RWPE2 (cell line): ENCODE measurements at regions not wholly inside any gene's neighbourhood (a gene's known extent, or its start where the extent isn't known, plus 50 kb on each side); places are given as distances from the start of the nearest gene placed in this dataset.

Experiments used
- ATAC-seq: fragments of 200-7000 bp; cut with Tn5 transposase; 3 replicates; pipeline ENCODE4 v1.9.1; 2021; ENCODE audit warnings: low read depth
- DNase-seq: peaks from one replicate; pipeline ENCODE4 v3.0.0-alpha.2; 2020; ENCODE audit warnings: low spot score
- H3K27ac ChIP-seq: fragments of 450-650 bp; 2 replicates; pipeline ENCODE4 v1.5.1; 2017; ENCODE audit warnings: mild to moderate bottlenecking; ENCODE audit not compliant: poor library complexity, severe bottlenecking
- H3K27me3 ChIP-seq: fragments of 250-450 bp; sonication (Bioruptor Pico); 2 replicates; pipeline ENCODE4 v1.5.1; 2021; ENCODE audit warnings: mild to moderate bottlenecking, moderate library complexity; ENCODE audit not compliant: insufficient read depth, poor library complexity, severe bottlenecking
- H3K36me3 ChIP-seq: fragments of 250-450 bp; sonication (Bioruptor Pico); 2 replicates; pipeline ENCODE4 v1.5.1; 2020; ENCODE audit warnings: low read depth, mild to moderate bottlenecking, moderate library complexity
- H3K4me1 ChIP-seq: fragments of 250-450 bp; sonication (Bioruptor Pico); 2 replicates; pipeline ENCODE4 v1.5.1; 2021; ENCODE audit warnings: mild to moderate bottlenecking, moderate library complexity; ENCODE audit not compliant: insufficient read depth, poor library complexity, severe bottlenecking
- H3K4me3 ChIP-seq: fragments of 250-450 bp; sonication (Bioruptor Pico); 2 replicates; pipeline ENCODE4 v1.5.1; 2021; ENCODE audit warnings: mild to moderate bottlenecking, moderate library complexity; ENCODE audit not compliant: severe bottlenecking
- H3K9me3 ChIP-seq: fragments of 250-450 bp; sonication (Bioruptor Pico); 2 replicates; pipeline ENCODE4 v1.5.1; 2021; ENCODE audit warnings: mild to moderate bottlenecking, moderate library complexity; ENCODE audit not compliant: severe bottlenecking
- TF ChIP-seq, protein P1 (sequence below): fragments of 450-650 bp; IDR thresholded peaks from one replicate; pipeline ENCODE4 v1.5.1; 2017; ENCODE audit warnings: mild to moderate bottlenecking, moderate library complexity; ENCODE audit not compliant: poor library complexity, severe bottlenecking

DNA sequence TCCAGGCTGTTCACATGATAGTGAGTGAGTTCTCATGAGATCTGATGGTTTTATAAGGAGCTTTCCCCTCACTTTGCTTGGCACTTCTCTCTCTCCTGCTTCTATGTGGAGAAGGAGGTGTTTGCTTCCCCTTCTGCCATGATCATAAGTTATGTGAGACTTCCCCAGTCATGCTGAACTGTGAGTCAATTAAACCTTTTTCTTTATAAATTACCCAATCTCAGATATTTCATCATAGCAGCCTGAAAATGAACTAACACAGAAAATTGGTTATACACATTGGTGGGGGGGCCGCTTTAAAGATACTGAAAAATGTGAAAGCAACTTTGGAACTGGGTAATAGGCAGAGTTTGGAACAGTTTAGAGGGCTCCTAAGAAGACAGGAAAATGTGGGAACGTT lies 741.1 kb upstream of the LUZP2 start:
- Histone ChIP-seq H3K4me1 (no peaks in the 10 kb centered on the region), H3K36me3 (no peaks in the 10 kb centered on the region), H3K27ac (no peak overlapping the region), H3K27me3 (no peaks in the 10 kb centered on the region), H3K4me3 (no peak overlapping the region), H3K9me3 (no peaks in the 10 kb centered on the region)
- ATAC-seq (no peak), DNase-seq (no peak)
- TF ChIP-seq, protein P1, sequence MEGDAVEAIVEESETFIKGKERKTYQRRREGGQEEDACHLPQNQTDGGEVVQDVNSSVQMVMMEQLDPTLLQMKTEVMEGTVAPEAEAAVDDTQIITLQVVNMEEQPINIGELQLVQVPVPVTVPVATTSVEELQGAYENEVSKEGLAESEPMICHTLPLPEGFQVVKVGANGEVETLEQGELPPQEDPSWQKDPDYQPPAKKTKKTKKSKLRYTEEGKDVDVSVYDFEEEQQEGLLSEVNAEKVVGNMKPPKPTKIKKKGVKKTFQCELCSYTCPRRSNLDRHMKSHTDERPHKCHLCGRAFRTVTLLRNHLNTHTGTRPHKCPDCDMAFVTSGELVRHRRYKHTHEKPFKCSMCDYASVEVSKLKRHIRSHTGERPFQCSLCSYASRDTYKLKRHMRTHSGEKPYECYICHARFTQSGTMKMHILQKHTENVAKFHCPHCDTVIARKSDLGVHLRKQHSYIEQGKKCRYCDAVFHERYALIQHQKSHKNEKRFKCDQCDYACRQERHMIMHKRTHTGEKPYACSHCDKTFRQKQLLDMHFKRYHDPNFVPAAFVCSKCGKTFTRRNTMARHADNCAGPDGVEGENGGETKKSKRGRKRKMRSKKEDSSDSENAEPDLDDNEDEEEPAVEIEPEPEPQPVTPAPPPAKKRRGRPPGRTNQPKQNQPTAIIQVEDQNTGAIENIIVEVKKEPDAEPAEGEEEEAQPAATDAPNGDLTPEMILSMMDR: no peak

DNA sequence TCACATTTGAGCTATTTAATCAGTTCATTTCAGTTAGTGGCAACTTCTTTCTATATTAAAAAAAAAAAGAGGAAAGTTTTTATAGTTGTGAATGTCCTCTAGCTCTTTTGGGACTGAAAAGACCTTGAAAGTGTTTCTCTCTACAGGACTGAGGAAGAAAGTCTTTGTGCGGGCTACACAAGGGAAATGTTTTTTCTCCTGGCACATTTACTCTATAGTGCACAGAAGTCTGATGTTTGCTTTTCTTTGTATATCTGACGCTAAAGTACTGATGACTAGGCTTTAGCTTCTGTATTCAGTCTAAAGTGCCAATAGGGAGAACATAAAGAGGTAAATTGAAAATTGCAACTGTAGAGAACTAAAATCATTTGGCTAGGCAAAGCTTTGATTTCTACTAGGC lies 737.4 kb upstream of the LUZP2 start:
- Histone ChIP-seq H3K27me3 (no peaks in the 10 kb centered on the region), H3K9me3 (no peaks in the 10 kb centered on the region), H3K27ac (no peak overlapping the region), H3K4me1 (no peaks in the 10 kb centered on the region), H3K36me3 (no peaks in the 10 kb centered on the region), H3K4me3 (no peak overlapping the region)
- DNase-seq (no peak), ATAC-seq (no peak)
- TF ChIP-seq, protein P1: no peak

DNA sequence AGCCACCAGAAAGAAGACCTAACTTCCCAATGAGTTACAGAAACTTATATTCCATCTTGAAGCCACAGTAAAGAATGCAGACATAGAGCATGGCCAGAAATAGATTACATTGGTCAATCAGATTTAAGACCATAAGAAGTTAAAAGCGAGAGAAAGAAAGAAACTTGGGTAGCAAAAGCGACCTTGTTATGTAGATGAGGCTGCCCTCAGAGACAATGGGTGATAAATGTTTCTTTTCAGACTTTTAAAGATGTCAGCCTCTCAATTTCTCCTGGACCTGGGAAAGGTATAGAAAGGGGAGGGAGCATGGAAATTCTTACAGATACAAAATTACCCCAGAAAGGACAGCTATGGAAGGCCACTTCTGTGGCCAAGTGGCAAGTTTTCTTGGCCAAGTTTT lies 732.6 kb upstream of the LUZP2 start:
- ATAC-seq (no peak), DNase-seq (no peak)
- H3K9me3 ChIP-seq: no peaks in the 10 kb centered on the region
- H3K4me3 ChIP-seq: no peak overlapping the region
- no peaks in the 10 kb centered on the region for H3K36me3 ChIP-seq
- H3K27ac ChIP-seq: no peak overlapping the region
- TF ChIP-seq, protein P1: no peak
- no peaks in the 10 kb centered on the region for H3K27me3 ChIP-seq
- no peaks in the 10 kb centered on the region for H3K4me1 ChIP-seq

DNA sequence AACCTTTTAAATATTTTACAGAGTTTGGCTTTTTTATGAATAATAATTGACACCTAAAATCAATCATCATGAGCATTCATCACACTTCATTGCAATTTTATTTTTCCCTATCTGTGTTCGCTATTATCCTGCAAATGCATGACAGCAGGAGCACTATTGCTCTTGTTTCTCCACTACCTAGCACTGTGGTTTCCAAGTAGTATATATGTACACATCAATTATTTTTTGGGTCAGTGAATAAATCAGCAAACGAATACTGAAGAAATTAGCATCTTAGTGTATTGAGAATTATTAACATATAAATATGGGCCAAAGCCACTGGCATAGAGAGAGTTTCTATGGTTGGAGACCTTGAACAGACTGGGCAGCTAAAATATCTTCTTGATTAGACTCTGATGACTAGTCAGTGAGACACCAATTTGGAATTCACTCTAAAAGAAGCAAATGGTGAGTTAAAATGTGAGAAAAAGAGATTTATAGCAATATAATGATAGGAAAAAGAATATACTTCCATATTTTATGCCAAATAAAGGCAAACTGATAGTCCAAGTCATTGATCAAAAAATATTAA lies 731.1 kb upstream of the LUZP2 start:
- no peak overlapping the region for H3K27ac ChIP-seq
- no peaks in the 10 kb centered on the region for H3K27me3 ChIP-seq
- H3K4me3 ChIP-seq: no peak overlapping the region
- DNase-seq (no peak), ATAC-seq (no peak)
- no peaks in the 10 kb centered on the region for H3K9me3 ChIP-seq
- no peaks in the 10 kb centered on the region for H3K4me1 ChIP-seq
- TF ChIP-seq, protein P1: no peak
- H3K36me3 ChIP-seq: no peaks in the 10 kb centered on the region

DNA sequence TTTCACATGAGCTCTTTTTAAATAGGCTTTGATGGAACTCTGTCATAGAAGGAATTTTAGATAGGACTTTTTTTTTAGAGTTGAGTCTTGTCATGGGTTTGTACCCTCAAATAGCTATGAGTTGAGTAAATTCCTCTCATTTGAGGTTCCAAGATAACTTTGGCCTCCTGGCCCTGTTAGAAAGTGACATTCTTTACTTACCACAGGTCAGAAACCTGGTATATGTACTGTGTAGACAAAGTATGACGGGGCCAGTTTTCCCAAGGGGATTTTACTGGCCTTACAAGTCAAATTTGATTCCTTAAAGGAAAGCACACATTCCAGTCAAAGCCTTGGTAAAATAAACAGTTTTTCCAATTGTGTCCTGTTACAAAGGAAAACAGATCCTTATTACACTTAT lies 729.3 kb upstream of the LUZP2 start:
- Histone ChIP-seq H3K27me3 (no peaks in the 10 kb centered on the region), H3K9me3 (no peaks in the 10 kb centered on the region), H3K36me3 (no peaks in the 10 kb centered on the region), H3K27ac (no peak overlapping the region), H3K4me3 (no peak overlapping the region), H3K4me1 (no peaks in the 10 kb centered on the region)
- ATAC-seq (no peak), DNase-seq (no peak)
- TF ChIP-seq, protein P1: no peak
